Liver (tissue), 3 donors: ENCODE measurements at regions not wholly inside any gene's neighbourhood (a gene's known extent, or its start where the extent isn't known, plus 50 kb on each side); places are given as distances from the start of the nearest gene placed in this dataset.

Experiments used
- CTCF ChIP-seq: fragments of 150-350 bp; IDR thresholded peaks from 2 replicates; pipeline ENCODE4 v1.5.1; 2017; ENCODE audit warnings: improper control_type of control experiment, low read depth, low read length; ENCODE audit not compliant: missing input control
- HNF4G ChIP-seq: IDR thresholded peaks from 2 replicates; pipeline ENCODE4 v1.6.1; 2016; ENCODE audit warnings: antibody characterized with exemption
- MAX ChIP-seq: IDR thresholded peaks from 2 replicates; pipeline ENCODE4 v1.6.1; 2016; ENCODE audit warnings: antibody characterized with exemption
- RAD21 ChIP-seq, 2 donors: IDR thresholded peaks; 2 replicates each; pipeline ENCODE4 v1.6.1; 2016; ENCODE audit warnings: antibody characterized with exemption in 2 of 2, mild to moderate bottlenecking in 2 of 2
- RXRA ChIP-seq, 2 donors: IDR thresholded peaks; 2 replicates each; pipeline ENCODE4 v1.6.1; 2017 to 2018; ENCODE audit warnings: antibody characterized with exemption in 2 of 2, mild to moderate bottlenecking in 1 of 2
- SP1 ChIP-seq: IDR thresholded peaks from 2 replicates; pipeline ENCODE4 v1.6.1; 2018; ENCODE audit warnings: antibody characterized with exemption, mild to moderate bottlenecking
- TAF1 ChIP-seq: conservative IDR thresholded peaks from 2 replicates; pipeline ENCODE4 v1.6.1; 2016; ENCODE audit warnings: antibody characterized with exemption, mild to moderate bottlenecking
- YY1 ChIP-seq: IDR thresholded peaks from 2 replicates; pipeline ENCODE4 v1.6.1; 2016; ENCODE audit warnings: antibody characterized with exemption, mild to moderate bottlenecking
- ZBTB33 ChIP-seq: IDR thresholded peaks from 2 replicates; pipeline ENCODE4 v1.6.1; 2016; ENCODE audit warnings: antibody characterized with exemption
- TF ChIP-seq, protein P1 (sequence below): IDR thresholded peaks from 2 replicates; pipeline ENCODE4 v1.6.1; 2016; ENCODE audit warnings: antibody characterized with exemption, mild to moderate bottlenecking
- donor health status: healthy.
- donor health status: healthy.

- TF ChIP-seq CTCF (no peak), ZBTB33 (no peak), YY1 (no peak), SP1 (no peak), TAF1 (no peak), MAX (no peak), RAD21 (IDR thresholded peaks at IDR 0.05) (no peak), HNF4G (no peak), RXRA (IDR thresholded peaks at IDR 0.05) (no peak)
- TF ChIP-seq, protein P1, sequence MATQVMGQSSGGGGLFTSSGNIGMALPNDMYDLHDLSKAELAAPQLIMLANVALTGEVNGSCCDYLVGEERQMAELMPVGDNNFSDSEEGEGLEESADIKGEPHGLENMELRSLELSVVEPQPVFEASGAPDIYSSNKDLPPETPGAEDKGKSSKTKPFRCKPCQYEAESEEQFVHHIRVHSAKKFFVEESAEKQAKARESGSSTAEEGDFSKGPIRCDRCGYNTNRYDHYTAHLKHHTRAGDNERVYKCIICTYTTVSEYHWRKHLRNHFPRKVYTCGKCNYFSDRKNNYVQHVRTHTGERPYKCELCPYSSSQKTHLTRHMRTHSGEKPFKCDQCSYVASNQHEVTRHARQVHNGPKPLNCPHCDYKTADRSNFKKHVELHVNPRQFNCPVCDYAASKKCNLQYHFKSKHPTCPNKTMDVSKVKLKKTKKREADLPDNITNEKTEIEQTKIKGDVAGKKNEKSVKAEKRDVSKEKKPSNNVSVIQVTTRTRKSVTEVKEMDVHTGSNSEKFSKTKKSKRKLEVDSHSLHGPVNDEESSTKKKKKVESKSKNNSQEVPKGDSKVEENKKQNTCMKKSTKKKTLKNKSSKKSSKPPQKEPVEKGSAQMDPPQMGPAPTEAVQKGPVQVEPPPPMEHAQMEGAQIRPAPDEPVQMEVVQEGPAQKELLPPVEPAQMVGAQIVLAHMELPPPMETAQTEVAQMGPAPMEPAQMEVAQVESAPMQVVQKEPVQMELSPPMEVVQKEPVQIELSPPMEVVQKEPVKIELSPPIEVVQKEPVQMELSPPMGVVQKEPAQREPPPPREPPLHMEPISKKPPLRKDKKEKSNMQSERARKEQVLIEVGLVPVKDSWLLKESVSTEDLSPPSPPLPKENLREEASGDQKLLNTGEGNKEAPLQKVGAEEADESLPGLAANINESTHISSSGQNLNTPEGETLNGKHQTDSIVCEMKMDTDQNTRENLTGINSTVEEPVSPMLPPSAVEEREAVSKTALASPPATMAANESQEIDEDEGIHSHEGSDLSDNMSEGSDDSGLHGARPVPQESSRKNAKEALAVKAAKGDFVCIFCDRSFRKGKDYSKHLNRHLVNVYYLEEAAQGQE, result no peak
Measured at GRCh38 chr2:5976531-5977065, 284.4 kb downstream of the SOX11 start.
